ENCODE measurements at regions not wholly inside any gene's neighbourhood (a gene's known extent, or its start where the extent isn't known, plus 50 kb on each side); places are given as distances from the start of the nearest gene placed in this dataset.

DNA sequence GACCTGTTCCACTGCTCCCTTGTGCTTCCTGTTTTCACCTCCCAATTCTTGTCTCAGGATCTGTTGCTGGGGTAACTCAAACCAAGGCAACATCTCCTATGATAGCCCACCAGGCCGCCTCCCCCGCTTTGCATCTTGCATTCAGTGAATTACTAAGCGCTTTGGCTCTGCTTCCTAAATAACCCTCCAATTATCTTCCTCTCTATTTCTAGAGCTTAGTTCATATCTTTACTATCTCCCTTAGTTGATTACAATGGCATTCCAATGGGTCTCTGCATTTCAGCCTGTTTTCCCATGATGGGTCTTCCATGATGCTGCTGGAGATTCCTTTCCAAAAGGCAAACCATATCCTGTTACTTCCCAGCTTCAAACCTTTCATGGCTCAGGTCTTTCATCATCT is 117.2 kb upstream of the FERMT1 start:
- TF ChIP-seq POLR2AphosphoS5 (IDR thresholded peaks at IDR 0.05; ENCODE audit: low read depth, low read length) (no peak), POLR2A (IDR thresholded peaks at IDR 0.05; ENCODE audit: low read depth, low read length) (no peak), TAF1 (IDR thresholded peaks at IDR 0.05; ENCODE audit: low read depth, low read length) (no peak), SPI1 (IDR thresholded peaks at IDR 0.05; ENCODE audit: low read depth, low read length) (no peak)

Data from GM12891 (cell line).